HFF-Myc (cell line): ENCODE measurements at regions not wholly inside any gene's neighbourhood (a gene's known extent, or its start where the extent isn't known, plus 50 kb on each side); places are given as distances from the start of the nearest gene placed in this dataset.

Experiments used
- DNase-seq: peaks from one replicate; pipeline ENCODE4 v3.0.0-alpha.2; 2011; ENCODE audit warnings: low read depth; ENCODE audit errors: extremely low read depth
- H3K4me3 ChIP-seq: replicated peaks from 2 replicates; pipeline ENCODE4 v1.5.1; 2011; ENCODE audit warnings: low read depth, mild to moderate bottlenecking, control low read depth, low read length
- CTCF ChIP-seq: IDR thresholded peaks from 2 replicates; pipeline ENCODE4 v1.5.1; 2012; ENCODE audit warnings: mild to moderate bottlenecking, low read depth, low read length, control low read depth; ENCODE audit errors: missing control alignments

- no peak for DNase-seq
- TF ChIP-seq CTCF: no peak
- H3K4me3 ChIP-seq: no peak overlapping the region
These were observed 124.7 kb upstream of the CTBP2 start for GRCh38 chr10:125284875-125285597.

GRCh38 chr10:125283836-125284614, 123.7 kb upstream of the CTBP2 start:
- TF ChIP-seq CTCF: no peak
- DNase-seq: no peak
- no peak overlapping the region for H3K4me3 ChIP-seq

GRCh38 chr10:125283191-125283835, 123.0 kb upstream of the CTBP2 start:
- DNase-seq: no peak
- TF ChIP-seq CTCF: no peak
- no peak overlapping the region for H3K4me3 ChIP-seq

GRCh38 chr10:125281091-125281490, 120.7 kb upstream of the CTBP2 start:
- TF ChIP-seq CTCF: no peak
- no peak for DNase-seq
- no peak overlapping the region for H3K4me3 ChIP-seq

- no peak for TF ChIP-seq CTCF
- DNase-seq: no peak
- H3K4me3 ChIP-seq: no peak overlapping the region
These were observed 115.8 kb upstream of the CTBP2 start for GRCh38 chr10:125276133-125276532.

GRCh38 chr10:125274961-125275360, 114.6 kb upstream of the CTBP2 start:
- DNase-seq: no peak
- TF ChIP-seq CTCF: no peak
- no peak overlapping the region for H3K4me3 ChIP-seq
